ENCODE measurements at regions not wholly inside any gene's neighbourhood (a gene's known extent, or its start where the extent isn't known, plus 50 kb on each side); places are given as distances from the start of the nearest gene placed in this dataset.
"Not testable (repeated sequence)": the region's sequence is repeated elsewhere in the genome, so short reads cannot be mapped to it uniquely, and the experiment has no call there.

- DNase-seq (ENCODE audit: low read depth) = no peak
Measured at GRCh38 chr11:86167499-86168164, 76.9 kb upstream of the EED start.

GRCh38 chr11:86166287-86166686 lies 78.3 kb upstream of the EED start:
- not testable (repeated sequence) for DNase-seq (ENCODE audit: low read depth)

GRCh38 chr11:86164106-86164505 lies 80.4 kb upstream of the EED start:
- DNase-seq (ENCODE audit: low read depth) = no peak

GRCh38 chr11:86163221-86163876 lies 81.2 kb upstream of the EED start:
- DNase-seq (ENCODE audit: low read depth) = not testable (repeated sequence)

- no peak for DNase-seq (ENCODE audit: low read depth)
Measured at GRCh38 chr11:86162239-86162638, 82.3 kb upstream of the EED start.

GRCh38 chr11:86161837-86162236 lies 82.7 kb upstream of the EED start:
- DNase-seq (ENCODE audit: low read depth) = no peak

- DNase-seq (ENCODE audit: low read depth) = no peak
Measured at GRCh38 chr11:86161336-86161735, 83.2 kb upstream of the EED start.

GRCh38 chr11:86160541-86161149 lies 83.9 kb upstream of the EED start:
- DNase-seq (ENCODE audit: low read depth) = no peak

- no peak for DNase-seq (ENCODE audit: low read depth)
Measured at GRCh38 chr11:86159581-86159891, 85.0 kb upstream of the EED start.

- DNase-seq (ENCODE audit: low read depth) = no peak
Measured at GRCh38 chr11:86158704-86159580, 85.6 kb upstream of the EED start.

- no peak for DNase-seq (ENCODE audit: low read depth)
Measured at GRCh38 chr11:86157797-86158378, 86.7 kb upstream of the EED start.

- no peak for DNase-seq (ENCODE audit: low read depth)
Measured at GRCh38 chr11:86156397-86156955, 87.6 kb upstream of the PICALM start.

GRCh38 chr11:86155200-86155844 lies 86.4 kb upstream of the PICALM start:
- no peak for DNase-seq (ENCODE audit: low read depth)

GRCh38 chr11:86153439-86153838 lies 84.6 kb upstream of the PICALM start:
- no peak for DNase-seq (ENCODE audit: low read depth)

GRCh38 chr11:86152901-86153300 lies 84.0 kb upstream of the PICALM start:
- no peak for DNase-seq (ENCODE audit: low read depth)

- no peak for DNase-seq (ENCODE audit: low read depth)
Measured at GRCh38 chr11:86152006-86152862, 83.3 kb upstream of the PICALM start.

GRCh38 chr11:86151174-86152005 lies 82.5 kb upstream of the PICALM start:
- no peak for DNase-seq (ENCODE audit: low read depth)

GRCh38 chr11:86150847-86151173 lies 81.9 kb upstream of the PICALM start:
- DNase-seq (ENCODE audit: low read depth) = no peak

GRCh38 chr11:86149792-86150191 lies 80.9 kb upstream of the PICALM start:
- DNase-seq (ENCODE audit: low read depth) = no peak

- DNase-seq (ENCODE audit: low read depth) = no peak
Measured at GRCh38 chr11:86148345-86148747, 79.5 kb upstream of the PICALM start.

Measured in activated T-cell treated with anti-CD3 and anti-CD28 coated beads for 24 hours (primary cell).